ENCODE measurements at regions not wholly inside any gene's neighbourhood (a gene's known extent, or its start where the extent isn't known, plus 50 kb on each side); places are given as distances from the start of the nearest gene placed in this dataset.

GRCh38 chr9:129460323-129461261, 160.3 kb downstream of the C9orf50 start:
- no peak; the same call in 1 of the 2 replicates for TF ChIP-seq CTCF (IDR thresholded peaks at IDR 0.05)
- TF ChIP-seq ZFX (IDR thresholded peaks at IDR 0.05; ENCODE audit: borderline replicate concordance) = no peak

Measured in 22Rv1 (cell line).